GM12878 (cell line): ENCODE measurements at regions not wholly inside any gene's neighbourhood (a gene's known extent, or its start where the extent isn't known, plus 50 kb on each side); places are given as distances from the start of the nearest gene placed in this dataset.

Experiments
- ATAC-seq: fragments of 200-7000 bp; cut with Tn5 transposase; 3 replicates; pipeline ENCODE4 v1.9.1; 2020; ENCODE audit warnings: mild to moderate bottlenecking, moderate library complexity
- BruUV-seq: library from RNA; stranded (reverse); fragments of 400-500 nt; replicated peaks from 2 replicates; lab custom pipeline; 2021; lab: Mats Ljungman, UMichigan
- CTCF ChIA-PET: fragments of 300-600 bp; sonication (Branson Sonifier 250); formaldehyde crosslinking; extraction: SDS; loops from one replicate; lab custom pipeline; 2021; ENCODE audit warnings: inconsistent platforms; lab: Yijun Ruan, JAX
- POLR2A ChIA-PET: fragments of 350-600 bp; formaldehyde crosslinking; extraction: SDS; loops from one replicate; lab custom pipeline; 2021; ENCODE audit warnings: inconsistent platforms; lab: Charles Lee
- RAD21 ChIA-PET: fragments of 300-600 bp; sonication (Branson Sonifier 250); formaldehyde crosslinking; loops from one replicate; lab custom pipeline; 2023; ENCODE audit warnings: antibody characterized with exemption; ENCODE audit not compliant: unreplicated experiment; lab: Charles Lee
- SMC1A ChIA-PET: fragments of 300-600 bp; sonication (Branson Sonifier 250); formaldehyde crosslinking; loops from one replicate; lab custom pipeline; 2023; ENCODE audit not compliant: unreplicated experiment, uncharacterized antibody; lab: Charles Lee
- DNase-seq: peaks from one replicate; pipeline ENCODE4 v3.0.0-alpha.2; 2011; ENCODE audit warnings: low read depth, low spot score
- FAIRE-seq: peaks from 3 replicates; lab custom pipeline; 2011; peaks lifted over from hg19 to GRCh38; lab: Jason Lieb, UNC
- H2AFZ ChIP-seq: 2 replicates; pipeline ENCODE4 v1.6.0; 2011; ENCODE audit warnings: low read depth, low read length, control low read depth; ENCODE audit not compliant: control insufficient read depth
- H3K27ac ChIP-seq: 2 replicates; pipeline ENCODE4 v1.5.1; 2011; ENCODE audit warnings: control low read depth; ENCODE audit not compliant: control insufficient read depth, insufficient read depth
- H3K27me3 ChIP-seq, 2 experiments: replicated peaks in 1 of 2; 2 replicates each; pipeline versions ENCODE4 v1.6.0 to v1.6.1; 2011; ENCODE audit warnings: low read length in 1 of 2; ENCODE audit not compliant: control insufficient read depth in 2 of 2, insufficient read depth in 2 of 2
- H3K36me3 ChIP-seq, 2 experiments: 2 replicates each; pipeline ENCODE4 v1.5.1; 2011; ENCODE audit warnings: low read length in 1 of 2; ENCODE audit not compliant: control insufficient read depth in 2 of 2, insufficient read depth in 2 of 2
- H3K4me1 ChIP-seq: 2 replicates; pipeline ENCODE4 v1.6.1; 2011; ENCODE audit warnings: mild to moderate bottlenecking, low read length, moderate library complexity, mixed read lengths; ENCODE audit not compliant: control insufficient read depth, insufficient read depth
- H3K4me2 ChIP-seq: 2 replicates; pipeline ENCODE4 v1.6.0; 2011; ENCODE audit warnings: control low read depth; ENCODE audit not compliant: control insufficient read depth, insufficient read depth
- H3K4me3 ChIP-seq: fragments of 200-600 bp; sonication (generic); 2 replicates; pipeline ENCODE4 v1.5.1; 2016
- H3K79me2 ChIP-seq: 2 replicates; pipeline ENCODE4 v1.6.0; 2011; ENCODE audit warnings: low read length; ENCODE audit not compliant: control insufficient read depth, insufficient read depth
- H3K9ac ChIP-seq: 2 replicates; pipeline ENCODE4 v1.8.0; 2011; ENCODE audit warnings: low read length, control low read depth, mixed read lengths; ENCODE audit not compliant: control insufficient read depth, insufficient read depth
- H3K9me3 ChIP-seq: replicated peaks from 3 replicates; pipeline ENCODE4 v1.5.1; 2011; ENCODE audit warnings: mild to moderate bottlenecking, low read length; ENCODE audit not compliant: control insufficient read depth, insufficient read depth
- H4K20me1 ChIP-seq: 2 replicates; pipeline ENCODE4 v1.6.0; 2011; ENCODE audit not compliant: control insufficient read depth, insufficient read depth
- ETV6 ChIP-seq, 2 experiments: fragments of 450-650 bp in 1 of 2; IDR thresholded peaks in 1 of 2; conservative IDR thresholded peaks in 1 of 2; 2 replicates each; pipeline ENCODE4 v1.6.1; 2014; ENCODE audit warnings: antibody characterized with exemption in 1 of 2, borderline replicate concordance in 1 of 2, low read depth in 1 of 2, mild to moderate bottlenecking in 1 of 2, moderate library complexity in 1 of 2
- FOXK2 ChIP-seq: fragments of 450-650 bp; IDR thresholded peaks from 2 replicates; pipeline ENCODE4 v1.6.1; 2017; ENCODE audit warnings: mild to moderate bottlenecking, moderate library complexity
- JUND ChIP-seq: IDR thresholded peaks from 2 replicates; pipeline ENCODE4 v1.6.1; 2012; ENCODE audit warnings: low read depth, mild to moderate bottlenecking, low read length, improper control_type of control experiment, moderate library complexity
- NRF1 ChIP-seq: conservative IDR thresholded peaks from 2 replicates; pipeline ENCODE4 v1.6.1; 2011; ENCODE audit warnings: mild to moderate bottlenecking, low read depth, low read length, improper control_type of control experiment
- SP1 ChIP-seq: IDR thresholded peaks from one replicate; pipeline ENCODE4 v1.6.1; 2011; ENCODE audit warnings: low read depth, low read length
- SREBF1 ChIP-seq: IDR thresholded peaks from 2 replicates; pipeline ENCODE4 v1.6.1; 2012; ENCODE audit warnings: mild to moderate bottlenecking, low read length
- SREBF2 ChIP-seq: IDR thresholded peaks from 2 replicates; pipeline ENCODE4 v1.6.1; 2012; ENCODE audit warnings: mild to moderate bottlenecking, low read length
- ZBED1 ChIP-seq: IDR thresholded peaks from 2 replicates; pipeline ENCODE4 v1.6.1; 2016; ENCODE audit warnings: borderline replicate concordance
- ZNF622 ChIP-seq: fragments of 450-650 bp; IDR thresholded peaks from 2 replicates; pipeline ENCODE4 v1.6.1; 2017; ENCODE audit warnings: mild to moderate bottlenecking, inconsistent platforms
- WGBS: methylation state at CpG from one replicate; pipeline ENCODE4 v1.1.6; 2016; ENCODE audit warnings: low lambda C conversion rate; ENCODE audit not compliant: insufficient replicate concordance, insufficient coverage; ENCODE audit errors: missing lambda C conversion rate; 5-methylcytosine and 5-hydroxymethylcytosine counted together
- in situ Hi-C: fragments of 300-500 bp; cut with MboI; formaldehyde crosslinking; loops from 9 replicates; pipeline ENCODE4 v1.14.3; 2018; ENCODE audit warnings: mixed read lengths
- intact Hi-C: fragments of 100-400 bp; cut with micrococcal nuclease; formaldehyde crosslinking; loops from one replicate; pipeline ENCODE4 v1.14.2; 2022; ENCODE audit not compliant: unreplicated experiment
- TF ChIP-seq, protein P1 (sequence below): fragments of 150-350 bp; IDR thresholded peaks from 2 replicates; pipeline ENCODE4 v1.6.1; 2014; ENCODE audit warnings: mild to moderate bottlenecking, low read depth, low read length
- TF ChIP-seq, protein P2 (sequence below): fragments of 450-650 bp; IDR thresholded peaks from 2 replicates; pipeline ENCODE4 v1.6.1; 2017; ENCODE audit warnings: mild to moderate bottlenecking, low read depth, inconsistent platforms; ENCODE audit not compliant: poor library complexity, severe bottlenecking
- TF ChIP-seq, protein P3 (sequence below): IDR thresholded peaks from 2 replicates; pipeline ENCODE4 v1.6.1; 2011; ENCODE audit warnings: borderline replicate concordance, low read depth, mild to moderate bottlenecking, moderate library complexity, low read length; ENCODE audit not compliant: insufficient read depth, poor library complexity, severe bottlenecking
- TF ChIP-seq, protein P4 (sequence below): IDR thresholded peaks from 2 replicates; pipeline ENCODE4 v1.6.1; 2012; ENCODE audit warnings: mild to moderate bottlenecking, low read depth, low read length

DNA sequence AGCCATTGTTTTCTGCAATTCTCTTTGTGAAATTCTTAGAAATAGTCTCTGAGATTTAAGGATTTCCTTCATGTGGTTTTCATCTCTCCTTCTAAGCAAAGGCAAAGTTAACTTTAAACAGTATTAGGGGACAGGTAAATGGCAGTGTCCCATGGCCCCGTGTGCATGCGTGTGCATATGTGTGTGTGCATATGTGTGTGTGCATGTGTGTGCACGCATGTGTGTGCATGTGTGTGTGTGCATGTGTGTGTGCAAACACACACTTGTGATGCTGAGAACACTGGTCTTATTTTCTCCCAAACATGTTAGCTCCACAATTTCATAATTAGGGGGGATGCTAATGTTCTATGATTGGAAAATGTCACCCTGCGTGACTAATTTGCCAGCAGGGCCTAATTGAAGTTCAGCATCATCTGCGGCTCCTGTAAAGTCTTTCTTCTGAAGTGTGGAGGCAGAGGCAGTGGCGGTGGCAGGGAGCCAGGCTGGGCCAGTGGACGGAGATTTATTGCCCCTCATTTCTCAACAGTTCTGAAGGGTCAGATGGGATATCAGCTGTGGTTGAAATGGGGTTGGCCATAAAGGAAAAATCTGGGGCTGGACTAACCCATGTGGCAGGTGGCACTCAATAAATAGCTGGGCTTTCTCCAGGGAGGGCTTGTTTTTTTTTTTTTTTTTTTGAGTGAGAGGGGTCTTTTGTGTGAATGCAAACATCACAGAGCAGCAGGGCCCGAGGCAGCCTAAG is 289.3 kb upstream of the PODXL start:
- Histone ChIP-seq H3K27me3 (peaks cover 0 to 1% of the 10 kb centered on the region in 2 experiments; a peak in 1 of 4 replicates), H3K4me1 (no peaks in the 10 kb centered on the region), H3K9ac (no peak overlapping the region), H3K36me3 (no peaks in the 10 kb centered on the region), H3K27ac (no peak overlapping the region), H4K20me1 (no peaks in the 10 kb centered on the region), H3K9me3 (no peaks in the 10 kb centered on the region), H3K4me2 (no peak overlapping the region), H3K4me3 (no peak overlapping the region), H3K79me2 (no peaks in the 10 kb centered on the region), H2AFZ (no peak overlapping the region)
- intact Hi-C loops, result no loop called here
- in situ Hi-C loops, result no loop called here
- no TSS peak for BruUV-seq
- FAIRE-seq, result no peak
- POLR2A ChIA-PET, result no interaction called here
- CTCF ChIA-PET, result interaction anchor here (0.9 to 1.7 kb wide), 2 partner anchors 13 to 14 kb away, joined by 4 read pairs; no protein-coding TSS in a partner anchor
- SMC1A ChIA-PET, result no interaction called here
- no peak for ATAC-seq
- no peak for DNase-seq
- RAD21 ChIA-PET, result no interaction called here
- WGBS, result 14% methylated on average over 8 of the region's 8 CpGs
- TF ChIP-seq NRF1, result no peak
- TF ChIP-seq ZBED1, result no peak
- TF ChIP-seq, protein P1, sequence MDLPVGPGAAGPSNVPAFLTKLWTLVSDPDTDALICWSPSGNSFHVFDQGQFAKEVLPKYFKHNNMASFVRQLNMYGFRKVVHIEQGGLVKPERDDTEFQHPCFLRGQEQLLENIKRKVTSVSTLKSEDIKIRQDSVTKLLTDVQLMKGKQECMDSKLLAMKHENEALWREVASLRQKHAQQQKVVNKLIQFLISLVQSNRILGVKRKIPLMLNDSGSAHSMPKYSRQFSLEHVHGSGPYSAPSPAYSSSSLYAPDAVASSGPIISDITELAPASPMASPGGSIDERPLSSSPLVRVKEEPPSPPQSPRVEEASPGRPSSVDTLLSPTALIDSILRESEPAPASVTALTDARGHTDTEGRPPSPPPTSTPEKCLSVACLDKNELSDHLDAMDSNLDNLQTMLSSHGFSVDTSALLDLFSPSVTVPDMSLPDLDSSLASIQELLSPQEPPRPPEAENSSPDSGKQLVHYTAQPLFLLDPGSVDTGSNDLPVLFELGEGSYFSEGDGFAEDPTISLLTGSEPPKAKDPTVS, result no peak
- TF ChIP-seq, protein P2, sequence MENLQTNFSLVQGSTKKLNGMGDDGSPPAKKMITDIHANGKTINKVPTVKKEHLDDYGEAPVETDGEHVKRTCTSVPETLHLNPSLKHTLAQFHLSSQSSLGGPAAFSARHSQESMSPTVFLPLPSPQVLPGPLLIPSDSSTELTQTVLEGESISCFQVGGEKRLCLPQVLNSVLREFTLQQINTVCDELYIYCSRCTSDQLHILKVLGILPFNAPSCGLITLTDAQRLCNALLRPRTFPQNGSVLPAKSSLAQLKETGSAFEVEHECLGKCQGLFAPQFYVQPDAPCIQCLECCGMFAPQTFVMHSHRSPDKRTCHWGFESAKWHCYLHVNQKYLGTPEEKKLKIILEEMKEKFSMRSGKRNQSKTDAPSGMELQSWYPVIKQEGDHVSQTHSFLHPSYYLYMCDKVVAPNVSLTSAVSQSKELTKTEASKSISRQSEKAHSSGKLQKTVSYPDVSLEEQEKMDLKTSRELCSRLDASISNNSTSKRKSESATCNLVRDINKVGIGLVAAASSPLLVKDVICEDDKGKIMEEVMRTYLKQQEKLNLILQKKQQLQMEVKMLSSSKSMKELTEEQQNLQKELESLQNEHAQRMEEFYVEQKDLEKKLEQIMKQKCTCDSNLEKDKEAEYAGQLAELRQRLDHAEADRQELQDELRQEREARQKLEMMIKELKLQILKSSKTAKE, result no peak
- no peak for TF ChIP-seq SREBF1
- no peak for TF ChIP-seq JUND
- TF ChIP-seq, protein P3, sequence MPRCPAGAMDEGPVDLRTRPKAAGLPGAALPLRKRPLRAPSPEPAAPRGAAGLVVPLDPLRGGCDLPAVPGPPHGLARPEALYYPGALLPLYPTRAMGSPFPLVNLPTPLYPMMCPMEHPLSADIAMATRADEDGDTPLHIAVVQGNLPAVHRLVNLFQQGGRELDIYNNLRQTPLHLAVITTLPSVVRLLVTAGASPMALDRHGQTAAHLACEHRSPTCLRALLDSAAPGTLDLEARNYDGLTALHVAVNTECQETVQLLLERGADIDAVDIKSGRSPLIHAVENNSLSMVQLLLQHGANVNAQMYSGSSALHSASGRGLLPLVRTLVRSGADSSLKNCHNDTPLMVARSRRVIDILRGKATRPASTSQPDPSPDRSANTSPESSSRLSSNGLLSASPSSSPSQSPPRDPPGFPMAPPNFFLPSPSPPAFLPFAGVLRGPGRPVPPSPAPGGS, result no peak
- no peak for TF ChIP-seq ZNF622
- TF ChIP-seq FOXK2, result no peak
- TF ChIP-seq SP1, result no peak
- TF ChIP-seq, protein P4, sequence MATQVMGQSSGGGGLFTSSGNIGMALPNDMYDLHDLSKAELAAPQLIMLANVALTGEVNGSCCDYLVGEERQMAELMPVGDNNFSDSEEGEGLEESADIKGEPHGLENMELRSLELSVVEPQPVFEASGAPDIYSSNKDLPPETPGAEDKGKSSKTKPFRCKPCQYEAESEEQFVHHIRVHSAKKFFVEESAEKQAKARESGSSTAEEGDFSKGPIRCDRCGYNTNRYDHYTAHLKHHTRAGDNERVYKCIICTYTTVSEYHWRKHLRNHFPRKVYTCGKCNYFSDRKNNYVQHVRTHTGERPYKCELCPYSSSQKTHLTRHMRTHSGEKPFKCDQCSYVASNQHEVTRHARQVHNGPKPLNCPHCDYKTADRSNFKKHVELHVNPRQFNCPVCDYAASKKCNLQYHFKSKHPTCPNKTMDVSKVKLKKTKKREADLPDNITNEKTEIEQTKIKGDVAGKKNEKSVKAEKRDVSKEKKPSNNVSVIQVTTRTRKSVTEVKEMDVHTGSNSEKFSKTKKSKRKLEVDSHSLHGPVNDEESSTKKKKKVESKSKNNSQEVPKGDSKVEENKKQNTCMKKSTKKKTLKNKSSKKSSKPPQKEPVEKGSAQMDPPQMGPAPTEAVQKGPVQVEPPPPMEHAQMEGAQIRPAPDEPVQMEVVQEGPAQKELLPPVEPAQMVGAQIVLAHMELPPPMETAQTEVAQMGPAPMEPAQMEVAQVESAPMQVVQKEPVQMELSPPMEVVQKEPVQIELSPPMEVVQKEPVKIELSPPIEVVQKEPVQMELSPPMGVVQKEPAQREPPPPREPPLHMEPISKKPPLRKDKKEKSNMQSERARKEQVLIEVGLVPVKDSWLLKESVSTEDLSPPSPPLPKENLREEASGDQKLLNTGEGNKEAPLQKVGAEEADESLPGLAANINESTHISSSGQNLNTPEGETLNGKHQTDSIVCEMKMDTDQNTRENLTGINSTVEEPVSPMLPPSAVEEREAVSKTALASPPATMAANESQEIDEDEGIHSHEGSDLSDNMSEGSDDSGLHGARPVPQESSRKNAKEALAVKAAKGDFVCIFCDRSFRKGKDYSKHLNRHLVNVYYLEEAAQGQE, result no peak
- no peak for TF ChIP-seq ETV6 (conservative IDR thresholded peaks at IDR 0.05 in 1 of 2, IDR thresholded peaks at IDR 0.05 in 1 of 2; ENCODE audit: borderline replicate concordance in 1 of 2, low read depth in 1 of 2)
- TF ChIP-seq SREBF2, result no peak
